Hepatocyte (in vitro differentiated cells): ENCODE measurements at regions not wholly inside any gene's neighbourhood (a gene's known extent, or its start where the extent isn't known, plus 50 kb on each side); places are given as distances from the start of the nearest gene placed in this dataset.

Source experiments
- DNase-seq: peaks from one replicate; pipeline ENCODE4 v3.0.0-alpha.2; 2016; ENCODE audit warnings: low spot score
- H2AFZ ChIP-seq: fragments of 200-600 bp; sonication (generic); 2 replicates; pipeline ENCODE4 v1.6.0; 2016; ENCODE audit warnings: antibody characterized with exemption, mild to moderate bottlenecking
- H3K27ac ChIP-seq: fragments of 200-600 bp; sonication (generic); 2 replicates; pipeline ENCODE4 v1.5.1; 2016; ENCODE audit warnings: mild to moderate bottlenecking
- H3K27me3 ChIP-seq: fragments of 200-600 bp; sonication (generic); 2 replicates; pipeline ENCODE4 v1.6.1; 2016
- H3K36me3 ChIP-seq: fragments of 200-600 bp; sonication (generic); replicated peaks from 2 replicates; pipeline ENCODE4 v1.5.1; 2016; ENCODE audit warnings: low read depth; ENCODE audit not compliant: insufficient read depth
- H3K4me1 ChIP-seq: fragments of 200-600 bp; sonication (generic); 2 replicates; pipeline ENCODE4 v1.5.1; 2016; ENCODE audit warnings: mild to moderate bottlenecking, moderate library complexity; ENCODE audit not compliant: insufficient read depth
- H3K4me2 ChIP-seq: fragments of 200-600 bp; sonication (generic); 2 replicates; pipeline ENCODE4 v1.6.0; 2016
- H3K4me3 ChIP-seq: fragments of 200-600 bp; sonication (generic); 2 replicates; pipeline ENCODE4 v1.5.1; 2016; ENCODE audit warnings: mild to moderate bottlenecking
- H3K79me2 ChIP-seq: fragments of 200-600 bp; sonication (generic); 2 replicates; pipeline ENCODE4 v1.6.0; 2017; ENCODE audit warnings: mild to moderate bottlenecking
- H3K9me2 ChIP-seq: fragments of 200-600 bp; sonication (generic); replicated peaks from 2 replicates; pipeline ENCODE4 v1.6.0; 2017; ENCODE audit warnings: mild to moderate bottlenecking; ENCODE audit not compliant: insufficient read depth
- H3K9me3 ChIP-seq: fragments of 200-600 bp; sonication (generic); 2 replicates; pipeline ENCODE4 v1.5.1; 2016; ENCODE audit warnings: low read depth, mild to moderate bottlenecking
- H4K20me1 ChIP-seq: fragments of 200-600 bp; sonication (generic); 2 replicates; pipeline ENCODE4 v1.6.0; 2016; ENCODE audit warnings: mild to moderate bottlenecking; ENCODE audit not compliant: insufficient read depth, poor library complexity, severe bottlenecking
- CTCF ChIP-seq: fragments of 200-600 bp; sonication (generic); IDR thresholded peaks from 2 replicates; pipeline ENCODE4 v1.5.1; 2016; ENCODE audit warnings: antibody characterized with exemption, mild to moderate bottlenecking; ENCODE audit not compliant: poor library complexity
- EZH2 ChIP-seq: fragments of 200-600 bp; sonication (generic); IDR thresholded peaks from 2 replicates; pipeline ENCODE4 v1.6.1; 2016; ENCODE audit warnings: antibody characterized with exemption, mild to moderate bottlenecking, borderline replicate concordance
- EZH2phosphoT487 ChIP-seq: fragments of 200-600 bp; sonication (generic); IDR thresholded peaks from one replicate; pipeline ENCODE4 v1.6.1; 2018; ENCODE audit warnings: antibody characterized with exemption, mild to moderate bottlenecking, low read depth, moderate library complexity; ENCODE audit not compliant: unreplicated experiment, severe bottlenecking
- WGBS: methylation state at CpG from one replicate; pipeline ENCODE4 v1.1.6; 2016; ENCODE audit warnings: low lambda C conversion rate; ENCODE audit errors: missing lambda C conversion rate; 5-methylcytosine and 5-hydroxymethylcytosine counted together

- H3K9me3 ChIP-seq: no peaks in the 10 kb centered on the region
- H3K36me3 ChIP-seq: no peaks in the 10 kb centered on the region
- no peaks in the 10 kb centered on the region for H3K27me3 ChIP-seq
- H3K9me2 ChIP-seq: no peaks in the 10 kb centered on the region
- no peak overlapping the region for H3K4me3 ChIP-seq
- no peaks in the 10 kb centered on the region for H4K20me1 ChIP-seq
- H2AFZ ChIP-seq: no peak overlapping the region
- TF ChIP-seq EZH2phosphoT487 (no peak), EZH2 (no peak), CTCF (no peak)
- no peaks in the 10 kb centered on the region for H3K79me2 ChIP-seq
- H3K27ac ChIP-seq: no peak overlapping the region
- 74% methylated on average over 3 of the region's 3 CpGs for WGBS
- no peak for DNase-seq
- H3K4me1 ChIP-seq: no peaks in the 10 kb centered on the region
- no peak overlapping the region for H3K4me2 ChIP-seq
Measured at GRCh38 chr2:106339609-106340008, 128.6 kb downstream of the RGPD3 start.

GRCh38 chr2:106339132-106339531 lies 129.1 kb downstream of the RGPD3 start:
- no peaks in the 10 kb centered on the region for H3K4me1 ChIP-seq
- no peak overlapping the region for H3K27ac ChIP-seq
- TF ChIP-seq EZH2phosphoT487 (no peak), EZH2 (no peak), CTCF (no peak)
- no peaks in the 10 kb centered on the region for H4K20me1 ChIP-seq
- H3K79me2 ChIP-seq: no peaks in the 10 kb centered on the region
- 85% methylated on average over 5 of the region's 5 CpGs for WGBS
- DNase-seq: no peak
- no peak overlapping the region for H3K4me3 ChIP-seq
- no peak overlapping the region for H2AFZ ChIP-seq
- no peaks in the 10 kb centered on the region for H3K27me3 ChIP-seq
- H3K4me2 ChIP-seq: no peak overlapping the region
- H3K9me2 ChIP-seq: no peaks in the 10 kb centered on the region
- no peaks in the 10 kb centered on the region for H3K9me3 ChIP-seq
- H3K36me3 ChIP-seq: no peaks in the 10 kb centered on the region

- Histone ChIP-seq H3K4me1 (no peaks in the 10 kb centered on the region), H3K36me3 (no peaks in the 10 kb centered on the region), H3K27me3 (no peaks in the 10 kb centered on the region), H3K27ac (no peak overlapping the region), H4K20me1 (no peaks in the 10 kb centered on the region), H2AFZ (no peak overlapping the region), H3K9me2 (no peaks in the 10 kb centered on the region), H3K79me2 (no peaks in the 10 kb centered on the region), H3K9me3 (no peaks in the 10 kb centered on the region), H3K4me3 (no peak overlapping the region), H3K4me2 (no peak overlapping the region)
- no peak for DNase-seq
- TF ChIP-seq EZH2phosphoT487 (no peak), CTCF (no peak), EZH2 (no peak)
- 86% methylated on average over 5 of the region's 5 CpGs for WGBS
Measured at GRCh38 chr2:106338043-106338442, 130.2 kb downstream of the RGPD3 start.

GRCh38 chr2:106336737-106337136 lies 131.5 kb downstream of the RGPD3 start:
- no peak for DNase-seq
- no peaks in the 10 kb centered on the region for H3K9me2 ChIP-seq
- no peaks in the 10 kb centered on the region for H3K79me2 ChIP-seq
- no peaks in the 10 kb centered on the region for H3K36me3 ChIP-seq
- H3K27ac ChIP-seq: no peak overlapping the region
- H3K9me3 ChIP-seq: no peaks in the 10 kb centered on the region
- H2AFZ ChIP-seq: no peak overlapping the region
- H3K27me3 ChIP-seq: no peaks in the 10 kb centered on the region
- H3K4me2 ChIP-seq: no peak overlapping the region
- H3K4me3 ChIP-seq: no peak overlapping the region
- 95% methylated on average over 1 of the region's 2 CpGs for WGBS
- TF ChIP-seq CTCF (no peak), EZH2 (no peak), EZH2phosphoT487 (no peak)
- no peaks in the 10 kb centered on the region for H4K20me1 ChIP-seq
- H3K4me1 ChIP-seq: no peaks in the 10 kb centered on the region
